Upper lobe of right lung (tissue), 1 donor: ENCODE measurements at regions not wholly inside any gene's neighbourhood (a gene's known extent, or its start where the extent isn't known, plus 50 kb on each side); places are given as distances from the start of the nearest gene placed in this dataset.
A peak's percentile ranks its signal among the peaks of the same experiment; 100 is the strongest.

Experiments used
- ATAC-seq: fragments of 200-7000 bp; cut with Tn5 transposase; one replicate; pipeline ENCODE4 v1.9.1; 2020; ENCODE audit warnings: mild to moderate bottlenecking, moderate library complexity
- DNase-seq: peaks from one replicate; pipeline ENCODE4 v3.0.0-alpha.2; 2020
- H3K27ac ChIP-seq: fragments of 200-600 bp; one replicate; pipeline ENCODE4 v1.8.0; 2022
- H3K27me3 ChIP-seq: fragments of 200-600 bp; one replicate; pipeline ENCODE4 v1.8.0; 2022; ENCODE audit warnings: mild to moderate bottlenecking
- H3K36me3 ChIP-seq: fragments of 200-600 bp; one replicate; pipeline ENCODE4 v1.8.0; 2022
- H3K4me1 ChIP-seq: fragments of 200-600 bp; one replicate; pipeline ENCODE4 v1.8.0; 2022
- H3K4me3 ChIP-seq: fragments of 200-600 bp; one replicate; pipeline ENCODE4 v1.8.0; 2022; ENCODE audit warnings: mild to moderate bottlenecking
- H3K9me3 ChIP-seq: fragments of 200-600 bp; one replicate; pipeline ENCODE4 v1.8.0; 2022
- CTCF ChIP-seq: fragments of 200-600 bp; IDR thresholded peaks from one replicate; pipeline ENCODE4 v1.8.0; 2022; ENCODE audit warnings: antibody characterized with exemption
- intact Hi-C: fragments of 100-400 bp; cut with DNase I; formaldehyde crosslinking; loops from one replicate; pipeline ENCODE4 v1.11.0; 2022
- donor health status: DM: no; HTN: yes; CAD: no; lungs with severe emphysema.

- no peak overlapping the region for H3K27ac ChIP-seq
- ATAC-seq (no peak), DNase-seq (no peak)
- no peaks in the 10 kb centered on the region for H3K27me3 ChIP-seq
- no peaks in the 10 kb centered on the region for H3K4me1 ChIP-seq
- no peaks in the 10 kb centered on the region for H3K36me3 ChIP-seq
- H3K9me3 ChIP-seq: no peaks in the 10 kb centered on the region
- TF ChIP-seq CTCF: no peak
- intact Hi-C loops: no loop called here
- no peak overlapping the region for H3K4me3 ChIP-seq
Observed at GRCh38 chr3:182628531-182628930, 164.8 kb upstream of the ATP11B start.

- H3K9me3 ChIP-seq: no peaks in the 10 kb centered on the region
- ATAC-seq (no peak), DNase-seq (no peak)
- H3K27me3 ChIP-seq: no peaks in the 10 kb centered on the region
- intact Hi-C loops: no loop called here
- no peaks in the 10 kb centered on the region for H3K36me3 ChIP-seq
- no peak for TF ChIP-seq CTCF
- H3K4me1 ChIP-seq: no peaks in the 10 kb centered on the region
- no peak overlapping the region for H3K4me3 ChIP-seq
- no peak overlapping the region for H3K27ac ChIP-seq
Observed at GRCh38 chr3:182629521-182629920, 163.8 kb upstream of the ATP11B start.

GRCh38 chr3:182631183-182632076 lies 161.9 kb upstream of the ATP11B start:
- H3K27me3 ChIP-seq: no peaks in the 10 kb centered on the region
- H3K36me3 ChIP-seq: no peaks in the 10 kb centered on the region
- no peak for TF ChIP-seq CTCF
- H3K27ac ChIP-seq: no peak overlapping the region
- H3K4me3 ChIP-seq: no peak overlapping the region
- H3K9me3 ChIP-seq: no peaks in the 10 kb centered on the region
- peak; percentile 14 for ATAC-seq
- H3K4me1 ChIP-seq: no peaks in the 10 kb centered on the region
- intact Hi-C loops: no loop called here
- no peak for DNase-seq

- intact Hi-C loops: no loop called here
- DNase-seq: no peak
Observed at GRCh38 chr3:182632077-182632393, 161.3 kb upstream of the ATP11B start.

GRCh38 chr3:182633186-182633585 lies 160.1 kb upstream of the ATP11B start:
- no peak for DNase-seq
- Histone ChIP-seq H3K27ac (no peak overlapping the region), H3K4me3 (no peak overlapping the region), H3K4me1 (no peaks in the 10 kb centered on the region), H3K27me3 (no peaks in the 10 kb centered on the region), H3K9me3 (no peaks in the 10 kb centered on the region), H3K36me3 (no peaks in the 10 kb centered on the region)
- no peak for ATAC-seq
- intact Hi-C loops: no loop called here
- no peak for TF ChIP-seq CTCF

More at GRCh38 chr3:182632077-182632393, 161.3 kb upstream of the ATP11B start:
- Histone ChIP-seq H3K27ac (no peak overlapping the region), H3K4me3 (no peak overlapping the region), H3K27me3 (no peaks in the 10 kb centered on the region), H3K9me3 (no peaks in the 10 kb centered on the region), H3K4me1 (no peaks in the 10 kb centered on the region), H3K36me3 (no peaks in the 10 kb centered on the region)
- ATAC-seq: peak; percentile 89
- TF ChIP-seq CTCF: no peak

GRCh38 chr3:182636646-182637045 lies 156.7 kb upstream of the ATP11B start:
- H3K27me3 ChIP-seq: no peaks in the 10 kb centered on the region
- no peak for TF ChIP-seq CTCF
- no peaks in the 10 kb centered on the region for H3K36me3 ChIP-seq
- H3K4me3 ChIP-seq: no peak overlapping the region
- no peaks in the 10 kb centered on the region for H3K4me1 ChIP-seq
- intact Hi-C loops: no loop called here
- no peak overlapping the region for H3K27ac ChIP-seq
- ATAC-seq: no peak
- no peaks in the 10 kb centered on the region for H3K9me3 ChIP-seq
- no peak for DNase-seq
